Glutamatergic neuron (in vitro differentiated cells): ENCODE measurements at regions not wholly inside any gene's neighbourhood (a gene's known extent, or its start where the extent isn't known, plus 50 kb on each side); places are given as distances from the start of the nearest gene placed in this dataset.

Experiments used
- DNase-seq: peaks from one replicate; pipeline ENCODE4 v3.0.0; 2022
- H3K27ac Mint-ChIP-seq: one replicate; pipeline ENCODE4 v1.8.0; 2020; ENCODE audit warnings: mild to moderate bottlenecking, mixed read lengths, inconsistent platforms; ENCODE audit not compliant: unreplicated experiment
- H3K27me3 Mint-ChIP-seq: one replicate; pipeline ENCODE4 v1.8.0; 2020; ENCODE audit warnings: mild to moderate bottlenecking, moderate library complexity, mixed read lengths, inconsistent platforms; ENCODE audit not compliant: unreplicated experiment
- H3K36me3 Mint-ChIP-seq: one replicate; pipeline ENCODE4 v1.8.0; 2020; ENCODE audit warnings: mild to moderate bottlenecking, mixed read lengths, inconsistent platforms; ENCODE audit not compliant: unreplicated experiment
- H3K4me1 Mint-ChIP-seq: one replicate; pipeline ENCODE4 v1.8.0; 2020; ENCODE audit warnings: mild to moderate bottlenecking, low read depth, mixed read lengths, inconsistent platforms; ENCODE audit not compliant: unreplicated experiment
- H3K4me3 Mint-ChIP-seq: one replicate; pipeline ENCODE4 v1.8.0; 2020; ENCODE audit warnings: mild to moderate bottlenecking, mixed read lengths, inconsistent platforms; ENCODE audit not compliant: unreplicated experiment
- H3K9me3 Mint-ChIP-seq: one replicate; pipeline ENCODE4 v1.8.0; 2020; ENCODE audit warnings: mild to moderate bottlenecking, moderate library complexity, mixed read lengths, inconsistent platforms; ENCODE audit not compliant: unreplicated experiment
- CTCF ChIP-seq: fragments of 200-600 bp; sonication (generic); IDR thresholded peaks from one replicate; pipeline ENCODE4 v1.5.0; 2021; ENCODE audit not compliant: partially characterized antibody, unreplicated experiment

- Mint-ChIP-seq H3K9me3 (peaks cover 3% of the 10 kb centered on the region), H3K27ac (no peak overlapping the region), H3K36me3 (peaks cover 7% of the 10 kb centered on the region), H3K4me1 (no peaks in the 10 kb centered on the region), H3K27me3 (no peaks in the 10 kb centered on the region), H3K4me3 (no peak overlapping the region)
- no peak for TF ChIP-seq CTCF
- DNase-seq: no peak
Observed at GRCh38 chr2:145314119-145314633, 794.3 kb upstream of the ZEB2 start.

DNA sequence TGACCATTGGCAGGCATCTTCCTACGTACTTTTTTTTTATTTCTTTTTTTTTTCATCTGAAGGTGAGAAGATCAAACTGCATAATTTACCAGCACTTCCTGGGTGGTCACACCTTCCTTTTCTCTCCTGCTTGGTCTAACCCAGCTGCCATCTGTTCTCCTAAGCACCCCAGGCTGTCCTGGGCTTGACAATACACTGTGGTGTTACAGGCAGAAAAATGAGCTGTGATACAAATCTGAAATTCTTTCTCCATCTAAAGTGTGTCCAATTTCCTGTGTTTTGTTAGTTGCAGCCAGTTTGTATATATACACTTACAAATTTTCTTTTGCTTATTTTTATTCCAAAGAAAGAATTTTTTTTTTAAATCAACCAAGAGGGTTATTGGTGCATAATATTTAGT is 786.0 kb upstream of the ZEB2 start:
- Mint-ChIP-seq H3K4me3 (no peak overlapping the region), H3K27ac (no peak overlapping the region), H3K4me1 (peaks cover 11% of the 10 kb centered on the region), H3K36me3 (no peaks in the 10 kb centered on the region), H3K9me3 (no peaks in the 10 kb centered on the region), H3K27me3 (no peaks in the 10 kb centered on the region)
- TF ChIP-seq CTCF: no peak
- no peak for DNase-seq

DNA sequence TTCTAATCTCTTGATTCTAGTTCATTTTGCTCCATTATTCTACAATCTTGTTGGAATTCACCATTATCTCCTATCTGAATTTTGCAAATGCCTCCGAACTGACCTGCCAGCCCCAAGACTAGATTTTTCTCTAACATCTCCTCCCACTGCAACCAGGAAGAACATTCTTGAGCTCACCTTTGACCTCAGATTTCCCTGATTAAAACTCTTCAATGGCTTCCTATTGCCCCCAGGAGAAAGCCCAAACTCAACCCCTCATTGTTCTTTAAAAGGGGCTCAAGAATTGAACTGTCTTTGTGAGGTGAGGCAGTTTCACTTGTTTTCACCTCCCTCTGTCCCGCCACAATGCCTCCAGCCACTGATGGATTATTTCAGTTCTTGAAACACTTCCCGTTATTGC is 784.6 kb upstream of the ZEB2 start:
- H3K27ac Mint-ChIP-seq: no peak overlapping the region
- no peaks in the 10 kb centered on the region for H3K9me3 Mint-ChIP-seq
- no peak for DNase-seq
- peaks cover 11% of the 10 kb centered on the region for H3K4me1 Mint-ChIP-seq
- no peaks in the 10 kb centered on the region for H3K27me3 Mint-ChIP-seq
- TF ChIP-seq CTCF: no peak
- H3K4me3 Mint-ChIP-seq: no peak overlapping the region
- H3K36me3 Mint-ChIP-seq: no peaks in the 10 kb centered on the region

DNA sequence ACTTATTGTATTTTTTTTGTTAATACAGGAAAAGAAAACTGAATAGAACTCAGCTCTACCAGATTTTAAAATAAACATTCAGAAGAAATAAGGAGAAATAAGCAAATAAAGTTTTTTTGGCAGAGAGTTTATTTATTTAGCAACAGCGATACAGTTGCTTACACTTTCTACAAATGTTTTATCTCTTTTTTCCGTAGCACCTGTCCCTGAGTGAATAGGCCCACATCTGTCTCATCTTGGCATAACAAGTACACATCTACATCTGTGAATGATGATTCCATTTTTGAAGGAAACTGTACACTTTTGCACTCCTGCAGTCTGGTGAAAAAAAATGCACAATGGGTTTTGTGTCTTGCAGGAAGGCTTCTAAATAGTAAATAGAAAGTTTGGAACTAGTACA is 783.6 kb upstream of the ZEB2 start:
- Mint-ChIP-seq H3K36me3 (no peaks in the 10 kb centered on the region), H3K9me3 (no peaks in the 10 kb centered on the region)

GRCh38 chr2:145302886-145303285 is 783.0 kb upstream of the ZEB2 start:
- TF ChIP-seq CTCF: no peak
- H3K27me3 Mint-ChIP-seq: no peaks in the 10 kb centered on the region
- H3K4me1 Mint-ChIP-seq: peaks cover 11% of the 10 kb centered on the region
- no peaks in the 10 kb centered on the region for H3K9me3 Mint-ChIP-seq
- DNase-seq: no peak
- no peak overlapping the region for H3K4me3 Mint-ChIP-seq
- H3K36me3 Mint-ChIP-seq: no peaks in the 10 kb centered on the region
- H3K27ac Mint-ChIP-seq: no peak overlapping the region

More for the DNA sequence above, 783.6 kb upstream of the ZEB2 start:
- Mint-ChIP-seq H3K4me3 (no peak overlapping the region), H3K27me3 (no peaks in the 10 kb centered on the region), H3K4me1 (peaks cover 11% of the 10 kb centered on the region), H3K27ac (no peak overlapping the region)
- no peak for DNase-seq
- TF ChIP-seq CTCF: no peak
